A673 (cell line): ENCODE measurements at regions not wholly inside any gene's neighbourhood (a gene's known extent, or its start where the extent isn't known, plus 50 kb on each side); places are given as distances from the start of the nearest gene placed in this dataset.

ENCODE experiments used
- BruUV-seq: library from RNA; stranded (reverse); fragments of 400-500 nt; replicated peaks from 2 replicates; lab custom pipeline; 2021; lab: Mats Ljungman, UMichigan
- CTCF ChIA-PET: fragments of 300-600 bp; sonication (Branson Sonifier 250); formaldehyde crosslinking; loops from one replicate; lab custom pipeline; 2022; ENCODE audit warnings: antibody characterized with exemption; lab: Charles Lee
- POLR2A ChIA-PET: fragments of 300-600 bp; sonication (Branson Sonifier 250); formaldehyde crosslinking; loops from one replicate; lab custom pipeline; 2022; ENCODE audit warnings: antibody characterized with exemption; ENCODE audit not compliant: low non-redundant PET; lab: Charles Lee
- DNase-seq: peaks from one replicate; pipeline ENCODE4 v3.0.0-alpha.2; 2015; ENCODE audit warnings: low spot score
- H3K27ac ChIP-seq: fragments of 200-600 bp; sonication (generic); 2 replicates; pipeline ENCODE4 v1.5.1; 2016; ENCODE audit warnings: mixed run types, low read depth, mild to moderate bottlenecking, mixed read lengths, antibody characterized with exemption, low read length; ENCODE audit not compliant: poor library complexity, severe bottlenecking
- H3K27me3 ChIP-seq: fragments of 200-600 bp; sonication (generic); replicated peaks from 2 replicates; pipeline ENCODE4 v1.6.1; 2017; ENCODE audit warnings: mixed run types, low read depth, mild to moderate bottlenecking, mixed read lengths, antibody characterized with exemption, low read length; ENCODE audit not compliant: insufficient read depth, poor library complexity
- H3K36me3 ChIP-seq: fragments of 200-600 bp; sonication (generic); 2 replicates; pipeline ENCODE4 v1.6.1; 2016; ENCODE audit warnings: mixed run types, mild to moderate bottlenecking, mixed read lengths, antibody characterized with exemption, low read length; ENCODE audit not compliant: insufficient read depth, poor library complexity, severe bottlenecking
- H3K4me1 ChIP-seq: fragments of 200-600 bp; sonication (generic); 2 replicates; pipeline ENCODE4 v1.6.1; 2017; ENCODE audit warnings: mixed run types, mild to moderate bottlenecking, mixed read lengths, antibody characterized with exemption, low read length; ENCODE audit not compliant: insufficient read depth, poor library complexity, severe bottlenecking
- H3K4me3 ChIP-seq: fragments of 200-600 bp; sonication (generic); 2 replicates; pipeline ENCODE4 v1.5.1; 2016; ENCODE audit warnings: low read depth, mixed run types, mild to moderate bottlenecking, mixed read lengths, low read length; ENCODE audit not compliant: poor library complexity, severe bottlenecking
- H3K9me3 ChIP-seq: fragments of 200-600 bp; sonication (generic); 2 replicates; pipeline ENCODE4 v1.6.1; 2016; ENCODE audit warnings: mixed run types, low read depth, mild to moderate bottlenecking, mixed read lengths, antibody characterized with exemption, low read length; ENCODE audit not compliant: poor library complexity, severe bottlenecking
- CTCF ChIP-seq: fragments of 300-800, 200-600 bp; sonication (generic); conservative IDR thresholded peaks from 2 replicates; pipeline ENCODE4 v1.5.1; 2017; ENCODE audit warnings: low read depth, mild to moderate bottlenecking, antibody characterized with exemption, low read length, moderate library complexity, mixed read lengths
- EZH2 ChIP-seq: fragments of 200-600 bp; sonication (generic); IDR thresholded peaks from 2 replicates; pipeline ENCODE4 v1.6.1; 2017; ENCODE audit warnings: borderline replicate concordance, low read depth, mild to moderate bottlenecking, mixed read lengths, antibody characterized with exemption, low read length; ENCODE audit not compliant: poor library complexity, severe bottlenecking
- intact Hi-C: fragments of 100-400 bp; cut with micrococcal nuclease; formaldehyde crosslinking; loops from one replicate; pipeline ENCODE4 v1.10.0; 2022; ENCODE audit not compliant: unreplicated experiment

DNA sequence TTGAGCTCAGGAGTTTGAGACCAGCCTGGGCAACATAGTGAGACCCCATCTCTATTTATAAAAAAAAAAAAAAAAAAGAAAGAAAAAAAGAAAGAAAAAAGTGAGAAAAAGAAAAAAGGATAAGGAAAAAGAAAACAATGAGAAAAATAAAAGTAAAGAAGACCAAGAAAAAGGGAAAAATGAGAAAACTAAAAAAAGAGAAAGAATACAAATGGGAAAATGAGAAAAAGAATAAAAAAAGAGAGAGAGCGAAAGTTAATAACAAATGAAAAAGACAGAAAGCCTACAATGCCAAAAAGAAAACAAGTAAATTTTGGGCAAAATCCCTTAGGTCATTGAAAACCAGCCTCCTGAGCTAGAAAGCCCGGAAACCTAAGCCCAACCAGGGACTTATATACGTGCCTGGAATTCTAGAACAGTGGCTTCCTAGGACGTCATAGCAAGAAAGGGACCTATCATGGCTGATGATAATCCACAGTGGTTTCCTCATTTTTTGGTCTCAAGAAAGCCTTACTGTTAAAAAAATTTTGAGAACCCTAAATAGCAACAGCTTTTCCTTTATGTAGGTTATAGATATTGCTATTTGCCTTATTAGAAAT, 131.7 kb upstream of the CLINT1 start:
- Histone ChIP-seq H3K27me3 (no peaks in the 10 kb centered on the region), H3K9me3 (no peaks in the 10 kb centered on the region), H3K36me3 (no peaks in the 10 kb centered on the region), H3K27ac (no peak overlapping the region), H3K4me3 (no peak overlapping the region), H3K4me1 (no peaks in the 10 kb centered on the region)
- POLR2A ChIA-PET = no interaction called here
- no peak for TF ChIP-seq CTCF
- no peak for TF ChIP-seq EZH2
- intact Hi-C loops = no loop called here
- no peak for DNase-seq
- BruUV-seq = no TSS peak
- CTCF ChIA-PET = no interaction called here

- Histone ChIP-seq H3K4me3 (no peak overlapping the region), H3K27me3 (no peaks in the 10 kb centered on the region), H3K4me1 (no peaks in the 10 kb centered on the region), H3K27ac (no peak overlapping the region), H3K36me3 (no peaks in the 10 kb centered on the region), H3K9me3 (no peaks in the 10 kb centered on the region)
- CTCF ChIA-PET = no interaction called here
- DNase-seq = no peak
- intact Hi-C loops = no loop called here
- BruUV-seq = no TSS peak
- POLR2A ChIA-PET = no interaction called here
- TF ChIP-seq EZH2 = no peak
- TF ChIP-seq CTCF = no peak
Observed at GRCh38 chr5:157989296-157989695, 130.4 kb upstream of the CLINT1 start.

GRCh38 chr5:157987259-157987658, 128.3 kb upstream of the CLINT1 start:
- no peak overlapping the region for H3K27ac ChIP-seq
- no peak overlapping the region for H3K4me3 ChIP-seq
- no TSS peak for BruUV-seq
- no peaks in the 10 kb centered on the region for H3K36me3 ChIP-seq
- H3K9me3 ChIP-seq = no peaks in the 10 kb centered on the region
- CTCF ChIA-PET = no interaction called here
- POLR2A ChIA-PET = no interaction called here
- no peaks in the 10 kb centered on the region for H3K27me3 ChIP-seq
- DNase-seq = no peak
- TF ChIP-seq EZH2 = no peak
- no peak for TF ChIP-seq CTCF
- no peaks in the 10 kb centered on the region for H3K4me1 ChIP-seq
- intact Hi-C loops = no loop called here
